ENCODE measurements at regions not wholly inside any gene's neighbourhood (a gene's known extent, or its start where the extent isn't known, plus 50 kb on each side); places are given as distances from the start of the nearest gene placed in this dataset.

- Histone ChIP-seq H3K27ac (no peak overlapping the region), H3K4me3 (no peak overlapping the region), H3K27me3 (no peaks in the 10 kb centered on the region), H3K36me3 (no peaks in the 10 kb centered on the region), H3K9me3 (no peaks in the 10 kb centered on the region), H3K4me1 (no peaks in the 10 kb centered on the region)
- intact Hi-C loops (cut with DNase I; ENCODE audit: low total_unique reads): no loop called here
- no peak for TF ChIP-seq POLR2A (IDR thresholded peaks at IDR 0.05)
- TF ChIP-seq, protein P1, sequence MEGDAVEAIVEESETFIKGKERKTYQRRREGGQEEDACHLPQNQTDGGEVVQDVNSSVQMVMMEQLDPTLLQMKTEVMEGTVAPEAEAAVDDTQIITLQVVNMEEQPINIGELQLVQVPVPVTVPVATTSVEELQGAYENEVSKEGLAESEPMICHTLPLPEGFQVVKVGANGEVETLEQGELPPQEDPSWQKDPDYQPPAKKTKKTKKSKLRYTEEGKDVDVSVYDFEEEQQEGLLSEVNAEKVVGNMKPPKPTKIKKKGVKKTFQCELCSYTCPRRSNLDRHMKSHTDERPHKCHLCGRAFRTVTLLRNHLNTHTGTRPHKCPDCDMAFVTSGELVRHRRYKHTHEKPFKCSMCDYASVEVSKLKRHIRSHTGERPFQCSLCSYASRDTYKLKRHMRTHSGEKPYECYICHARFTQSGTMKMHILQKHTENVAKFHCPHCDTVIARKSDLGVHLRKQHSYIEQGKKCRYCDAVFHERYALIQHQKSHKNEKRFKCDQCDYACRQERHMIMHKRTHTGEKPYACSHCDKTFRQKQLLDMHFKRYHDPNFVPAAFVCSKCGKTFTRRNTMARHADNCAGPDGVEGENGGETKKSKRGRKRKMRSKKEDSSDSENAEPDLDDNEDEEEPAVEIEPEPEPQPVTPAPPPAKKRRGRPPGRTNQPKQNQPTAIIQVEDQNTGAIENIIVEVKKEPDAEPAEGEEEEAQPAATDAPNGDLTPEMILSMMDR (IDR thresholded peaks at IDR 0.05): no peak
- no peak for DNase-seq
Observed at GRCh38 chr2:7882296-7882695, 799.6 kb upstream of the ID2 start.

- H3K4me3 ChIP-seq: no peak overlapping the region
- intact Hi-C loops (cut with DNase I; ENCODE audit: low total_unique reads): no loop called here
Observed at GRCh38 chr2:7884338-7884737, 797.5 kb upstream of the ID2 start.

GRCh38 chr2:7886666-7887065 lies 795.2 kb upstream of the ID2 start:
- H3K27ac ChIP-seq: no peak overlapping the region
- TF ChIP-seq POLR2A (IDR thresholded peaks at IDR 0.05): no peak
- TF ChIP-seq, protein P1 (IDR thresholded peaks at IDR 0.05): no peak
- intact Hi-C loops (cut with DNase I; ENCODE audit: low total_unique reads): no loop called here

More at GRCh38 chr2:7884338-7884737, 797.5 kb upstream of the ID2 start:
- H3K4me1 ChIP-seq: no peaks in the 10 kb centered on the region
- no peak overlapping the region for H3K27ac ChIP-seq
- no peaks in the 10 kb centered on the region for H3K9me3 ChIP-seq
- TF ChIP-seq, protein P1 (IDR thresholded peaks at IDR 0.05): no peak
- TF ChIP-seq POLR2A (IDR thresholded peaks at IDR 0.05): no peak
- DNase-seq: no peak
- no peaks in the 10 kb centered on the region for H3K36me3 ChIP-seq
- no peaks in the 10 kb centered on the region for H3K27me3 ChIP-seq

DNA sequence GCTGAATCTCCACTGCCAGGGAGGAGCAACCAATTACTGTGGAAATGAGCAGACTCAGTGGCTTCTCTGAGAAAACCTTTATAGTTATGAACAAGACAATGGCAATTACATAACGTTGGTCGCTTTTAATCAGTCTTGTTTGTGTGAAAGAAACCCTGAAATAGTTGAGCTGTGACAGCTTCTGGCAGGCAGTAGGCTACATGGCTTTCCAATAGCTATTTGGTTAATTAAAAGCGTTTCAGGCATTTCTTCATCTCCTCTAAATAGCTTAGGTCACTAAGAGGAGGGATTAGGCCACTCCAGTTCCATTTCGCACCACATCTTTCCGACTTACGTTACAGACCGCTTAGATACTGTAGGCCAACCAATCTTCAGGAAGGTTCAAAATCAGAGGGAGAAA lies 794.4 kb upstream of the ID2 start:
- Histone ChIP-seq H3K9me3 (no peaks in the 10 kb centered on the region), H3K36me3 (no peaks in the 10 kb centered on the region), H3K4me3 (no peak overlapping the region), H3K4me1 (no peaks in the 10 kb centered on the region), H3K27me3 (no peaks in the 10 kb centered on the region), H3K27ac (no peak overlapping the region)
- TF ChIP-seq POLR2A (IDR thresholded peaks at IDR 0.05): no peak
- TF ChIP-seq, protein P1 (IDR thresholded peaks at IDR 0.05): no peak
- intact Hi-C loops (cut with DNase I; ENCODE audit: low total_unique reads): no loop called here
- no peak for DNase-seq

More at GRCh38 chr2:7886666-7887065, 795.2 kb upstream of the ID2 start:
- Histone ChIP-seq H3K27me3 (no peaks in the 10 kb centered on the region), H3K4me3 (no peak overlapping the region), H3K36me3 (no peaks in the 10 kb centered on the region), H3K9me3 (no peaks in the 10 kb centered on the region), H3K4me1 (no peaks in the 10 kb centered on the region)
- no peak for DNase-seq

GRCh38 chr2:7888876-7889275 lies 793.0 kb upstream of the ID2 start:
- no peaks in the 10 kb centered on the region for H3K36me3 ChIP-seq
- intact Hi-C loops (cut with DNase I; ENCODE audit: low total_unique reads): no loop called here
- TF ChIP-seq POLR2A (IDR thresholded peaks at IDR 0.05): no peak
- TF ChIP-seq, protein P1 (IDR thresholded peaks at IDR 0.05): no peak
- H3K27ac ChIP-seq: no peak overlapping the region
- DNase-seq: no peak
- no peaks in the 10 kb centered on the region for H3K9me3 ChIP-seq
- no peaks in the 10 kb centered on the region for H3K27me3 ChIP-seq
- no peaks in the 10 kb centered on the region for H3K4me1 ChIP-seq
- H3K4me3 ChIP-seq: no peak overlapping the region
